ENCODE measurements at regions not wholly inside any gene's neighbourhood (a gene's known extent, or its start where the extent isn't known, plus 50 kb on each side); places are given as distances from the start of the nearest gene placed in this dataset.
"Not testable (repeated sequence)": the region's sequence is repeated elsewhere in the genome, so short reads cannot be mapped to it uniquely, and the experiment has no call there.

DNA sequence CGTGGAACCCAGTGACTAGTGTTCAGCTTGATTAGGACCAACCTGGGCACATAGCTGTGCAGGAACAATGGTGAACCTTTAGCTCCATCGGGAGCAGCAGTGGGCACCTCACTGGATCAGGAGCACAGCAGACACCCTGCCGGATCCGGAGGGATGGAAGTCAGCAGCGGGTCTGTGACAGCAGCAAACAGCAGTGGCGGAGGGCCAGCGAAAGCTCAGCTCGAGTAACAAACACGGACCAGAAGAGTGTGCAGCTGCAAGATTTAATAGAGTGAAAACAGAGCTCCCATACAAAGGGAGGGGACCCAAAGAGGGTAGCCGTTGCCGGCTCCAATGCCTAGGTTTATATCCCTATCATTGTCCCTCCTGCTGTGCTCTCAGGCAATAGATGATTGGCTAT, 66.8 kb upstream of the CSNK1A1L start:
- TF ChIP-seq CTCF (conservative IDR thresholded peaks at IDR 0.05); EZH2 (IDR thresholded peaks at IDR 0.05; ENCODE audit: low read depth): not testable (repeated sequence)
